ENCODE measurements at regions not wholly inside any gene's neighbourhood (a gene's known extent, or its start where the extent isn't known, plus 50 kb on each side); places are given as distances from the start of the nearest gene placed in this dataset.

GRCh38 chr7:119868387-119868786 is 404.6 kb upstream of the KCND2 start:
- TF ChIP-seq EZH2 (IDR thresholded peaks at IDR 0.05; ENCODE audit: low read length) (no peak), CTCF (optimal IDR thresholded peaks at IDR 0.05 in 1 of 3, IDR thresholded peaks at IDR 0.05 in 1 of 3, conservative IDR thresholded peaks at IDR 0.05 in 1 of 3; ENCODE audit: extremely low read depth in 1 of 3, insufficient read depth in 2 of 3, low read length in 3 of 3) (no peak)

Measured in keratinocyte (primary cell).